HUES6 (cell line): ENCODE measurements at regions not wholly inside any gene's neighbourhood (a gene's known extent, or its start where the extent isn't known, plus 50 kb on each side); places are given as distances from the start of the nearest gene placed in this dataset.

Experiments
- H3K27ac ChIP-seq: 2 replicates; pipeline ENCODE4 v1.7.0; 2013; ENCODE audit warnings: low read depth, mild to moderate bottlenecking, low read length, inconsistent platforms
- H3K27me3 ChIP-seq: 2 replicates; pipeline ENCODE4 v1.6.1; 2013; ENCODE audit warnings: low read length; ENCODE audit not compliant: control insufficient read depth, insufficient read depth
- H3K36me3 ChIP-seq: 2 replicates; pipeline ENCODE4 v1.6.1; 2013; ENCODE audit warnings: low read length; ENCODE audit not compliant: control insufficient read depth, insufficient read depth
- H3K4me1 ChIP-seq: 2 replicates; pipeline ENCODE4 v1.6.1; 2013; ENCODE audit warnings: low read length; ENCODE audit not compliant: control insufficient read depth, insufficient read depth
- H3K4me3 ChIP-seq: 2 replicates; pipeline ENCODE4 v1.5.1; 2013; ENCODE audit warnings: low read depth, low read length
- H3K9ac ChIP-seq: one replicate; pipeline ENCODE4 v1.6.1; 2013; ENCODE audit warnings: mild to moderate bottlenecking, low read length
- H3K9me3 ChIP-seq: 2 replicates; pipeline ENCODE4 v1.6.1; 2013; ENCODE audit warnings: low read depth, low read length; ENCODE audit not compliant: control insufficient read depth, insufficient read depth

GRCh38 chr17:12287953-12288352 lies 267.3 kb downstream of the MAP2K4 start:
- Histone ChIP-seq H3K27ac (no peak overlapping the region), H3K36me3 (no peaks in the 10 kb centered on the region), H3K4me3 (no peak overlapping the region), H3K27me3 (no peaks in the 10 kb centered on the region), H3K9me3 (0 out of 2 replicates have a peak, but pooled peaks cover 4% of the 10 kb centered on the region), H3K4me1 (no peaks in the 10 kb centered on the region), H3K9ac (no peak overlapping the region)

GRCh38 chr17:12290207-12290606 lies 269.5 kb downstream of the MAP2K4 start:
- H3K9me3 ChIP-seq = 0 out of 2 replicates have a peak, but pooled peaks cover 4% of the 10 kb centered on the region
- H3K4me1 ChIP-seq = no peaks in the 10 kb centered on the region
- no peaks in the 10 kb centered on the region for H3K36me3 ChIP-seq
- no peaks in the 10 kb centered on the region for H3K27me3 ChIP-seq
- no peak overlapping the region for H3K4me3 ChIP-seq
- no peak overlapping the region for H3K9ac ChIP-seq
- H3K27ac ChIP-seq = no peak overlapping the region

- no peaks in the 10 kb centered on the region for H3K9me3 ChIP-seq
- no peak overlapping the region for H3K27ac ChIP-seq
- no peak overlapping the region for H3K9ac ChIP-seq
- H3K27me3 ChIP-seq = no peaks in the 10 kb centered on the region
- no peak overlapping the region for H3K4me3 ChIP-seq
- no peaks in the 10 kb centered on the region for H3K36me3 ChIP-seq
- H3K4me1 ChIP-seq = peaks cover 9% of the 10 kb centered on the region
These were observed 275.5 kb downstream of the MAP2K4 start for GRCh38 chr17:12296209-12296625.

GRCh38 chr17:12301551-12301950 lies 280.9 kb downstream of the MAP2K4 start:
- Histone ChIP-seq H3K9ac (no peak overlapping the region), H3K27ac (no peak overlapping the region), H3K4me3 (no peak overlapping the region), H3K4me1 (peaks cover 1% of the 10 kb centered on the region; the same call in 1 of the 2 replicates), H3K27me3 (no peaks in the 10 kb centered on the region), H3K36me3 (no peaks in the 10 kb centered on the region), H3K9me3 (peaks cover 7% of the 10 kb centered on the region)

GRCh38 chr17:12302711-12303110 lies 282.0 kb downstream of the MAP2K4 start:
- H3K4me3 ChIP-seq = no peak overlapping the region
- peaks cover 7% of the 10 kb centered on the region for H3K9me3 ChIP-seq
- H3K36me3 ChIP-seq = no peaks in the 10 kb centered on the region
- H3K9ac ChIP-seq = no peak overlapping the region
- H3K27ac ChIP-seq = no peak overlapping the region
- H3K27me3 ChIP-seq = no peaks in the 10 kb centered on the region
- no peaks in the 10 kb centered on the region for H3K4me1 ChIP-seq

- peaks cover 17% of the 10 kb centered on the region; the same call in 1 of the 2 replicates for H3K9me3 ChIP-seq
- no peaks in the 10 kb centered on the region for H3K36me3 ChIP-seq
- H3K4me1 ChIP-seq = no peaks in the 10 kb centered on the region
These were observed 290.1 kb downstream of the MAP2K4 start for GRCh38 chr17:12310811-12311210.

GRCh38 chr17:12312692-12313091 lies 292.0 kb downstream of the MAP2K4 start:
- H3K4me3 ChIP-seq = no peak overlapping the region
- H3K9ac ChIP-seq = no peak overlapping the region
- no peaks in the 10 kb centered on the region for H3K4me1 ChIP-seq
- H3K9me3 ChIP-seq = peaks cover 17% of the 10 kb centered on the region; the same call in 1 of the 2 replicates
- no peaks in the 10 kb centered on the region for H3K36me3 ChIP-seq
- no peaks in the 10 kb centered on the region for H3K27me3 ChIP-seq
- no peak overlapping the region for H3K27ac ChIP-seq

More at GRCh38 chr17:12310811-12311210, 290.1 kb downstream of the MAP2K4 start:
- Histone ChIP-seq H3K27me3 (no peaks in the 10 kb centered on the region), H3K4me3 (no peak overlapping the region), H3K9ac (no peak overlapping the region), H3K27ac (no peak overlapping the region)

- Histone ChIP-seq H3K27me3 (no peaks in the 10 kb centered on the region), H3K9me3 (peaks cover 17% of the 10 kb centered on the region; the same call in 1 of the 2 replicates), H3K4me1 (no peaks in the 10 kb centered on the region), H3K4me3 (no peak overlapping the region), H3K27ac (no peak overlapping the region), H3K36me3 (no peaks in the 10 kb centered on the region), H3K9ac (no peak overlapping the region)
These were observed 293.1 kb downstream of the MAP2K4 start for GRCh38 chr17:12313786-12314185.

- no peak overlapping the region for H3K4me3 ChIP-seq
- no peaks in the 10 kb centered on the region for H3K36me3 ChIP-seq
- H3K27ac ChIP-seq = no peak overlapping the region
- no peaks in the 10 kb centered on the region for H3K27me3 ChIP-seq
- no peak overlapping the region for H3K9ac ChIP-seq
- no peaks in the 10 kb centered on the region for H3K4me1 ChIP-seq
- H3K9me3 ChIP-seq = peaks cover 17% of the 10 kb centered on the region; the same call in 1 of the 2 replicates
These were observed 295.3 kb downstream of the MAP2K4 start for GRCh38 chr17:12316021-12316420.

GRCh38 chr17:12318571-12319266 lies 298.0 kb downstream of the MAP2K4 start:
- Histone ChIP-seq H3K9me3 (0 out of 2 replicates have a peak, but pooled peaks cover 3% of the 10 kb centered on the region), H3K4me1 (no peaks in the 10 kb centered on the region), H3K4me3 (no peak overlapping the region), H3K9ac (no peak overlapping the region), H3K27ac (no peak overlapping the region), H3K27me3 (no peaks in the 10 kb centered on the region), H3K36me3 (no peaks in the 10 kb centered on the region)

- Histone ChIP-seq H3K4me3 (no peak overlapping the region), H3K9ac (no peak overlapping the region)
These were observed 299.6 kb downstream of the MAP2K4 start for GRCh38 chr17:12320286-12320685.

More at GRCh38 chr17:12320286-12320685, 299.6 kb downstream of the MAP2K4 start:
- no peaks in the 10 kb centered on the region for H3K27me3 ChIP-seq
- no peaks in the 10 kb centered on the region for H3K4me1 ChIP-seq
- H3K9me3 ChIP-seq = no peaks in the 10 kb centered on the region
- H3K36me3 ChIP-seq = no peaks in the 10 kb centered on the region
- no peak overlapping the region for H3K27ac ChIP-seq
